PFSK-1 (cell line): ENCODE measurements at regions not wholly inside any gene's neighbourhood (a gene's known extent, or its start where the extent isn't known, plus 50 kb on each side); places are given as distances from the start of the nearest gene placed in this dataset.

ENCODE experiments used
- FOXP2 ChIP-seq: optimal IDR thresholded peaks from 2 replicates; pipeline ENCODE3; 2011; ENCODE audit warnings: borderline replicate concordance, control low read depth, inconsistent platforms; ENCODE audit not compliant: insufficient read depth; ENCODE audit errors: extremely low read length, extremely low read depth
- POLR2AphosphoS5 ChIP-seq: IDR thresholded peaks from 2 replicates; pipeline ENCODE4 v1.6.1; 2012; ENCODE audit warnings: low read depth, mild to moderate bottlenecking, control low read depth, low read length, moderate library complexity
- REST ChIP-seq, 2 experiments: IDR thresholded peaks; 2 replicates each; pipeline versions ENCODE4 v1.6.1 to v1.8.0; 2011 to 2012; ENCODE audit warnings: low read depth in 2 of 2, low read length in 2 of 2, control low read depth in 1 of 2, inconsistent platforms in 1 of 2, mild to moderate bottlenecking in 1 of 2, moderate library complexity in 1 of 2; ENCODE audit not compliant: insufficient read depth in 1 of 2
- SIN3A ChIP-seq: IDR thresholded peaks from 2 replicates; pipeline ENCODE4 v1.6.1; 2012; ENCODE audit warnings: mild to moderate bottlenecking, low read length, moderate library complexity, borderline replicate concordance; ENCODE audit not compliant: insufficient read depth
- TAF1 ChIP-seq: IDR thresholded peaks from 2 replicates; pipeline ENCODE4 v1.6.1; 2012; ENCODE audit warnings: low read length, control low read depth, borderline replicate concordance; ENCODE audit not compliant: insufficient read depth

GRCh38 chr9:38158628-38159027 lies 89.6 kb upstream of the SHB start:
- TF ChIP-seq POLR2AphosphoS5 (no peak), REST (IDR thresholded peaks at IDR 0.05; ENCODE audit: insufficient read depth in 1 of 2, low read depth in 2 of 2, low read length in 2 of 2) (no peak), TAF1 (no peak), SIN3A (no peak), FOXP2 (no peak)
